Esophagus squamous epithelium (tissue), 4 donors: ENCODE measurements at regions not wholly inside any gene's neighbourhood (a gene's known extent, or its start where the extent isn't known, plus 50 kb on each side); places are given as distances from the start of the nearest gene placed in this dataset.

ENCODE experiments used
- POLR2A ChIP-seq, 4 donors: fragments of 450-650 bp; IDR thresholded peaks; one replicate each; pipeline ENCODE4 v1.6.1; 2017; ENCODE audit warnings: antibody characterized with exemption in 4 of 4, mild to moderate bottlenecking in 4 of 4, moderate library complexity in 3 of 4
- TF ChIP-seq, protein P1 (sequence below), 6 experiments: fragments of 450-650 bp in 4 of 6; fragments of 200-600 bp in 2 of 6; sonication (generic) in 2 of 6; IDR thresholded peaks; one replicate each; pipeline ENCODE4 v1.5.1; 2016 to 2019; ENCODE audit warnings: antibody characterized with exemption in 6 of 6, mild to moderate bottlenecking in 4 of 6, moderate library complexity in 4 of 6

DNA sequence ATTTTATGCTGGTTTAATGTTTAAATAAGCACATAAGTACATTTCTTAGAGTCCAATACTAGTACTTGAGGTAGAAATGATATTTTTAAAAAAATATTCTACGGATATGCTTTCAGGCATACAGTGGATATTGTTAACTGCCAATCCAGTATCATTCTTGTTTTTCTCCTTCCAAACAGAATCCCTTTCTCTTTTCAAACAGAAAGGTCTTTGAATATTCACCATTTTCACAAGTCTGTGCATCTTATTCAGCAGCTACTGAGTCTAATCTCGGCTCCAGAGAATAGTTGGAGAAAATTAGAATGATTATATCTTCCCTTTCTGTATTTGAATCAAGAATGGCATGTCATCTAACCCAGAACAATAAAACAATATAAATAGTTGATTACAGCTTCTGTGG lies 174.5 kb downstream of the GOLGA6L6 start:
- TF ChIP-seq POLR2A (IDR thresholded peaks at IDR 0.05) = no peak
- TF ChIP-seq, protein P1, sequence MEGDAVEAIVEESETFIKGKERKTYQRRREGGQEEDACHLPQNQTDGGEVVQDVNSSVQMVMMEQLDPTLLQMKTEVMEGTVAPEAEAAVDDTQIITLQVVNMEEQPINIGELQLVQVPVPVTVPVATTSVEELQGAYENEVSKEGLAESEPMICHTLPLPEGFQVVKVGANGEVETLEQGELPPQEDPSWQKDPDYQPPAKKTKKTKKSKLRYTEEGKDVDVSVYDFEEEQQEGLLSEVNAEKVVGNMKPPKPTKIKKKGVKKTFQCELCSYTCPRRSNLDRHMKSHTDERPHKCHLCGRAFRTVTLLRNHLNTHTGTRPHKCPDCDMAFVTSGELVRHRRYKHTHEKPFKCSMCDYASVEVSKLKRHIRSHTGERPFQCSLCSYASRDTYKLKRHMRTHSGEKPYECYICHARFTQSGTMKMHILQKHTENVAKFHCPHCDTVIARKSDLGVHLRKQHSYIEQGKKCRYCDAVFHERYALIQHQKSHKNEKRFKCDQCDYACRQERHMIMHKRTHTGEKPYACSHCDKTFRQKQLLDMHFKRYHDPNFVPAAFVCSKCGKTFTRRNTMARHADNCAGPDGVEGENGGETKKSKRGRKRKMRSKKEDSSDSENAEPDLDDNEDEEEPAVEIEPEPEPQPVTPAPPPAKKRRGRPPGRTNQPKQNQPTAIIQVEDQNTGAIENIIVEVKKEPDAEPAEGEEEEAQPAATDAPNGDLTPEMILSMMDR (IDR thresholded peaks at IDR 0.05) = no peak
